Posterior vena cava (tissue), 2 donors: ENCODE measurements at regions not wholly inside any gene's neighbourhood (a gene's known extent, or its start where the extent isn't known, plus 50 kb on each side); places are given as distances from the start of the nearest gene placed in this dataset.
"Not testable (repeated sequence)": the region's sequence is repeated elsewhere in the genome, so short reads cannot be mapped to it uniquely, and the experiment has no call there.

Experiments used
- DNase-seq: peaks from one replicate; pipeline ENCODE4 v3.0.0-alpha.2; 2020; ENCODE audit warnings: low spot score
- intact Hi-C, 2 donors: fragments of 100-400 bp; cut with DNase I; formaldehyde crosslinking; loops; one replicate each; pipeline versions ENCODE4 v1.14.1 to v1.14.2; 2022 to 2023
- donor health status: DM: yes; HTN: yes; CAD: no.
- donor health status: DM: yes; HTN: yes; CAD: no.

DNA sequence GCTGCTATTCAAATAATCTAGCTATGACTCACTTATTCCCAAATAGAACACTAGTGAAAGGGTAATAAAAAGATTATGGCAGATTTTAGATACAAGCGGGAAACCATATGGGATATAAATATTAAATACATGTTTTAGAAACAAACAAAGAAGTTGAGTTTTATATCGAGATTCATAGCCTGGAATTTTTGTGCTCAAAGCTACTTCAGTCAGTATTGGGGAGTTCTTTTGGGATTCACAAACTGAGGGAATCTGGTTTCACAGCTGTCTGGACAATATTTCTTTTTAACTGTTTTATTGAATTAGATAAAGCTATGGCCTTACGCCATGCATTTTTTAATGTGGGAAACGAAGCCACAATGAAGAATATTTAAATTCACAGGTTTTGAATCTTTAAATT is 257.1 kb upstream of the PCDH20 start:
- DNase-seq: no peak
- intact Hi-C loops: no loop called here

DNA sequence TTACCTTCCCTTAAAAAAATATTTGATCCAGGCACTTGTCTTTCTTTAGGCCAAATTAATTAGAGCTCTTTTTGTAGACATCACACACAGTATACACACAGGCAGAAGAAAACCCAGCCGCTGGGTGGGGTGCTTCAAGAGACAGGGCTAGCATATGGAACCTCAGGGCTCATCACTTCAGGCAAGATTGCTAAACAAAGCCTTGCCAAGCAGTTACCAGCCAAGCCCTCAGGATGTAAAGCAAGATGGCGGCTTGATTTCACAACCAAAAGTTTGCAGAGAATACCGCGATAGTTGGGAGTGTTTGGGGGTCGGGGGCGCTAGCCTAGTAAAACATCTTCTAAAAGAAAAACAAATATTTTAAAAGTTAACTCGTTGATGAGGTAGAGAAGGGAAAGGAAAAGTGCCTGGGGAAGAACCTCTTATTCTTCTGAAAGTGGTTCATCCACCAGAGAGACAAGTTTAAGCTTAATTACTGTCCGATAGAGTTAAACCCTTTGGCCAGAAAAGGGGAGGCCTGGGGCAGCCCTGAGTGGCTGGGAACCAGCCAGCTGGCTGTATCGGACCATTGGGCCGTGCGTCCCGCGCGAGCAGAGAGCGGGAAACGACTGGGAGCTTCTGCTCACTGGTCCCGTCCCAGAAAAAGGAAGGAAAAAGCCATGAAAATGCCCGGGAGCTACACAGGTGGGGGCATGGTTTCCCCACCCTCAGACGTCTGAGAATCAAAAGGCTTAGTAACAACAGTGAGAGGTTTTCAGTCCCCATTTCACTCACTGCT is 254.9 kb upstream of the PCDH20 start:
- intact Hi-C loops: no loop called here
- DNase-seq: no peak

DNA sequence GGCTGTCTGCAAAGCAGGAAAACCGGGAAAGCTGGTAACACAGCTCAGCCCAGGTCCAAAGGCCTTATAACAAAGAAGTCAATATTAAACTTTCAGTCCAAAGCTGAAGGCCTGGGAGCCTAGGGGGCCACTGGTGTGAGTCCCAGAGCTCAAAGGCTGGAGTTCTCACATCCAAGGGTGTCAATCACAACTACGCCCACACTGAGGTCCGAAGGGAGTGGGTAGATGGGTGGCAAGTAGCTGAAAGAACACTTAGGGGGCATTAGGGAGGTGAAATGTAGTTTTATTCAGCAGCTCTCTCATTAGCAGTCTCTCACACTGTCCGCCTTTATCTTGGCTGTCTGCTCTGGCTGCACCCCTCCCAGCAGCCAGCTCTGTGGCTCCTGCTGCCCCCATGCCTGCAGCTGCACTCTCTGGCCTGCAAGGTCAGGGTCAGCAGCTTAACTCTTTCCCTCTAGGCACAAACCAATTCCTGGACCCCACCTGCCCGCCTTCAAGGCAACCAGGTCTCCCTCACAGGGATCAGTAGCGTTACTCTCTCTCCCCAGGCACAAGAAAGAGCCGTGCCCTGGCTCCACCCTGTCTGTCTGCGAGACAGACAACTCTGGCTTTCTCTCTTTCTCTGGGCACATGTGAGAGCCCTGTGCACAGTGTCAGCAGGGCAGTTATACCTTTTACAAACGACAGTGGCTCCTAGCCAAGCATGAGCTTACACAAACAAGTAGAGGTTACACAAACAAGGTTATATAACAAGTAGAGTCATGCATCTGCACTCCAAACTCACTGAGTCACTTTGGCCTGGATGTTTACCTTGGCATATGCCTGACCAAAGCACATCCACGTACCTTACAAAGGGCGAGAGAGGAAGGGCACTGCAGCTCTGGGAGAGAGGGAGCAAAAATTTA is 249.4 kb upstream of the PCDH20 start:
- no peak for DNase-seq

DNA sequence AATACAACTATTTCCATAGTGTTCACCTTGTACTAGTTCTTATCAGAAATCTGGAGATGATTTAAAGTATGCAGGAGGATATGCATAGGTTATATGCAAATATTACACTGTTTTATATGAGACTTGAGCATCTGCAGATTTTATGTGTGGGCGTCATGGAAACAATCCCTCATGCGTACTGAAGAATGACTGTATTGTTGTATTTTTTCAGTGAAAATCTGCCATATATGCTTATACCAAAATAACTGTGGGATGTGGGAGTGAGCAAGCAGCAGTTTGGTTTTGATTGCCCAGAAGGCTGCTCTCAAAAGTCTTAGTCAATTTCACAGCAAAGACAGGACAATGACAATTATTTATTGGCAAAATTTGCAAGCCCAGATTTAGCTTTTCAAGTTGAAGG is 238.8 kb upstream of the PCDH20 start:
- intact Hi-C loops: no loop called here
- DNase-seq: no peak

More for the DNA sequence above, 249.4 kb upstream of the PCDH20 start:
- intact Hi-C loops: no loop called here

DNA sequence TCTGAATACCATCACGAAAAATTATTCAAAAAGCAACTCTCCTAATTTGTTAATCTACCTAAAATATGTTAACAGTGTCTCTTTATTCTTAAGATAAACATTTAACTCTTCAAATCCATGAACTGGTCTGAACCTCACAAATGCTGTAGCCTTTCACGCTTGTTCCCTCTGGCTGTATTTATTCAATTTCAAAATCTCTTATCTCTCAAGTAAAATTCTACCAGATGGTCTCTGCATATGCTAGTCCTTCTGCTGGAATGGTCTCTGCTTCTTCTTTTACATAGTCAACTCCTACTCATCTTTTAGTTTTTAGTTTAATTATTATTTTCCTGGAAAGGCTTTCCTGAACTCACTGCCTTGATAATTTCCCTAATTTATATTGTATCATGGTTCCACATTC is 232.9 kb upstream of the PCDH20 start:
- intact Hi-C loops: no loop called here
- DNase-seq: no peak

DNA sequence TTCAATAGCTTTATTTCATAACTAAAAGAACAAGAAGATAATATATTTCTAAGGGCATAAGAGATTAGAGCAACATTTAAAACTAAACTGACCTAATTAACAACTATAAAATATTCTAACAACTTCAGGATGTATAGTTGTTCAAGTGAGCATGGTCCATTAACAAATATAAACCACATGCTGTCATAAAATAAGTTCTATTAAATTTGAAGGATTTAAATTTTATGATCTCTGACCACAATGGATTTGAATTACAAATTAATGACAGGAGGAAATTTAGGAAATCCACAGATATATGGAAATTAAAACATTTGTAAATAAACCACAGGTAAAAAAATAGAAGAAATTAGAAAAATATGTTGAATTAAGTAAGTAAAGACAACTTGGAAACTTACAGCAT is 196.5 kb upstream of the PCDH20 start:
- no peak for DNase-seq
- intact Hi-C loops: no loop called here

DNA sequence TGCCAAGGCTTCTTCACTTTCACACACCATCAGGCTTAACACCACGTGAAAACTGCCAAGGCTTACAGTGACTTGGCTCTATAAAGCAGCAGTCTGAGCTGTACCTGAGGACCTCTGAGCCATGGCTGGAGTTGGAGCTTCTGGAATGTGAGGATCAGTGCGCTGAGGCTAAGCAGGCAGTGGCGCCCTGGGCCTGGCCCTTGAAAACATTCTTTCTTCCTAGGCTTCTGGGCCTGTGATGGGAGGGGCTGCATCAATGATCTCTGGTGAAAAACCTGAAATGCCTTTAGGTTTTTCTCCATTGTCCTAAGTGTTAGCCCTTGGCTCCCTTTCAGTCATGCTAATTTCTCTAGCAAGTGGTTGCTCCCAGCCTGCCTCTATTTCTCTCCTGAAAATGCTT is 192.5 kb upstream of the PCDH20 start:
- peak; percentile 36 for DNase-seq
- intact Hi-C loops: no loop called here

DNA sequence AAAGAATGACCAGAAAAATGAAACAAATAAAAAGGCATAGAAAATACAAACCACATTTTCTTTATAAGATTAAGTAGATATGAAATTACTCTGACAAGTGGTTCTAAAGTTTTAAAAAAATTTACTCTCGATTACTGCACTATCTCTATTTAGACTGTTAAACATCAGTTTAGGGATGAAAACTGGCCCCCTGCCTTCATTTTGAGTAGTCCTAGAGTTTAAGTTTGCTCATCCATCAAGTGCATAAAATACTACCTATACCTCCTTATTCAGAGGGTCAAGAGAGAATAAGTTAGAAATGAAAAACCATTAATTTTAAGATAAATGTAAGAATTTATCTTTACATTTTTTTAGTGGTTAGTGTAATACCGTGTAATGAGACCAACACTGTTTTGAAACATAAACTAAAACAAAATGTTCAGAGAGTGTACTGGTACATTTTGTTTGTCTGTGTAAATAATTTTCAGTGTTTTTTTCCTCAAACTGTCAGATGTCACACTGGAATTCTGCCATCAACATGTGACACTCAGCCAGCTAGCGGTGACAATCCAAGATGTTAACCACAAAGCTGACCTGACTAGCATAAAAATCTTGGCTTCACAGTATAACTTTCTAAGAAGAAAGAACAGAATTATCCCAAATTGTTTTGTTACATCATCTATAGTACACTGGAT is 184.8 kb upstream of the PCDH20 start:
- intact Hi-C loops: no loop called here
- DNase-seq: no peak

DNA sequence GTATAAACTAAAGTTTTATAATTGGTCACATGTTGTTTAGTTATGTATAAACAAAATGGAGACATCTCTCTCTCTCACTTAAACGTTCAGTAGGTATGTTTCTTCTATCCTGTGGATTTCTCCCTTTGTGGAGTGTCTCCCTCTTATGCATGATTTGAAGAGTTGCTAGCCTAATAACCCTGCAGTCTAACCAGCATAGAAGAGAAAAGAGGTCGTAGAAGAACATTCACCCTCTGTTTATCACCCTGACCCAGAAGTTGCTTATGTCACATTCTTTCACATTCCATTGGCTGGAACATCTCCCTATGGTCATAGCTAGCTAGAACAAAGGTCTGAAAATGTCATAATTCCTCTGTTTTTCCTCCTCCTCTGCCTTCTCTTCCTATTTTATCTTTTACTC is 176.8 kb upstream of the PCDH20 start:
- intact Hi-C loops: no loop called here
- no peak for DNase-seq

DNA sequence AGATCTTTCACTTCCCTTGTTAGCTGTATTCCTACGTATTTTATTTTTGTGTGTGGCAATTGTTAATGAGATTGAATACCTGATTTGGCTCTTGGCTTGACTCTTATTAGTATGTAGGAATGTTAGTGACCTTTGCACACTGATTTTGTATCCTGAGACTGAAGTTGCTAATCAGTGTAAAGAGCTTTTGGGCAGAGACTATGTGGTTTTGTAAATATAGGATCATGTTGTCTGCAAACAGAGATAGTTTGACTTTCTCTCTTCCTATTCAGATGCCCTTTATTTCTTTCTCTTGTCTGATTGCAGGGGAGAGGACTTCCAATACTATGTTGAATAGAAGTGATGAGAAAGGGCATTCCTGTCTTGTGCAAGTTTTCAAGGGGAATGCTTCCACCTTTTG is 160.3 kb upstream of the PCDH20 start:
- no peak for DNase-seq
- intact Hi-C loops: no loop called here

DNA sequence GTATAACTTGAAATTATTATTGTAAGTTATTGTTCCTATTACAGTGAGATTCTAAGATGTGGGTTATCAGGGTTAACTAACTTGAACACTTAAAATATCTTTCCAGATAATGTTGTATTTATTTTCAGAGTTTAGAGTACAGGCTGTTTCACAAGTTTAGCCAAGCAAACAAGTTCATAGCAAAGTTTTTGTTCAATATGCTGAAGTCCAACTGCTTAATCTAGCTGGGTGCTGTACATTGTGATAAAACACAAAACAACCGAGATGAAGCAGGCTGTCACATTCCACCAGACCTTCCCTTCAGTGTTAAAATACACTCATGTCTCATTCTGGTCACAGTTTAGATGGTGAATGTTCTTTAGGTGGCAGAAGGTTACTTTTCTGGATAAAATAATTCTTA is 148.0 kb upstream of the PCDH20 start:
- no peak for DNase-seq
- intact Hi-C loops: no loop called here

DNA sequence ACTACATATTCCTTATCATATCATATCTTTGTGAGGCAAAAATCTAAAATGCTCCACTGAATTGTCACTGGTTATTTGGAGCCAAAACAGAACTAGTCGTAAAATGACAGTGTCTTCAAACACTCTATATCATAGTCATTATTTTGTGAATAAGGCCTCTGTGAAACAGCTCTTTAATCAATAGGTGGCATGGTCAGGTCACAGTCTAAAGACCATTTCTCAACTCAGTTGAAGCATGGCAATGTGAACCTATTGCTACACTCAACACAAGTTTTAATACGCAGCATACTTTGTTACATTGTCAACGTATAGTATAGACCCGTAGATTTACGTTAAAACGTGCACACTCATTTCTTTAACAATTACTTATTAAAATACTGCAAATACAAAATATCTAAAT is 131.3 kb upstream of the PCDH20 start:
- intact Hi-C loops: no loop called here
- DNase-seq: no peak

DNA sequence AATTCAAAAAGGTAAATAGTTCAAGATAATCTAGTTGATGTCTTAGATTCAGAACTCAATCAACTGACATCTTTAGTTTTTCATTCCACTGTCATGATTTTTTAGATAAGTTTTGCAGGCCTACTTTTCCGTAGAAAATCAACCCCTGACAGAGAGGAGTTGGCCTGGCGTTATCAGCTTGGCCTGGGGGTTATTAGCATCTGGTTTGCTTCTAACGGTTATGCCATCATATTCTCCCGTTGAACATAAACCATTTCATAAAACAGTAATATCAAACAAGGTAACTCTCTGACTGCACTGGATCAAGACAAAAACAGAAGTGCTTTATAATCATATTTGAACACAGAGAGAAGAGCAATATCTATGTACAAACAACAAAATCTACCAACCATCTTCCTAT is 130.8 kb upstream of the PCDH20 start:
- no peak for DNase-seq
- intact Hi-C loops: no loop called here

DNA sequence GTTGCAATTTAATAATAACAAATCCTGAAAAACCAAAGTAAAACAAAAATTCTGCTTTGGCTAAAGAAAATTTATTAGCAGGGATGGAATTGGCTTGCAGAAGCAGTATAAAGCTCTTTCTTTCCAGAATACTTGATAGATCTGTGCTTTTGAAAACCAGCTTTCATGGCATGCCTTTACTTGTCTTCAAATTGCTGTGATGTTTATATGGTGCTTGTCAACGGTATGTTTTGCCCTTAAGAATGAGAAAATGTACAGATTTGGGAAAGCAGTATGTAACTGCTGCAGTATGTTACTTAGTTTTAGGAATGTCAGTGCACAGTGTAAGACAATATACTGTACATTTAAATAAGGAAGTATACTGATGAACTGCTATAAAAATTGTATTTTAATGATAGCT is 120.8 kb upstream of the PCDH20 start:
- no peak for DNase-seq
- intact Hi-C loops: no loop called here

DNA sequence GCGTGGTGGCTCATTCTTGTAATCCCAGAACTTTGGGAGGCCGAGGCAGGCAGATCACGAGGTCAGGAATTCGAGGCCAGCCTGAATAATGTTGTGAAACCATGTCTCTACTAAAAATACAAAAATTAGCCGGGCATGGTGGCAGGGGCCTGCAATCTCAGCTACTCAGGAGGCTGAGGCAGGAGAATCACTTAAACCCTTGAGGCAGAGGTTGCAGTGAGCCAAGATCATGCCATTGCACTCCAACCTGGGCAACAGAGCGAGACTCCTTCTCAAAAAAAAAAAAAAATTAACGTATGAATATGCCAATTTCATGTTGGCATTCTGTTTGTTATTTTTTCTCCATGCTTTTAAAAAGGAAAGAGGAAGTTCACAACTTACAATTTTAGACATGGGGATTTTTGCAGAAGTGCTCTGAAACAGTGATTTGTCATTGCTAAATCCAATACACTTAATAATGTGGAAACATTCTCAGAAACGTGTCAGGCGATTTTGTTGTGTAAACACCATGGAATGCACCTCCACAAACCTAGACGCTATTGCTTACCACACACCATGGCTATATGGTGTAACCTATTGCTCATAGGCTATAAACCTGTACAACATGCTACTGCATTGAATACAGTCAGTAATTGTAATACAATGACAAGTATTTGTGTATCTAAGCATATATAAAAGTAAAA is 115.9 kb upstream of the PCDH20 start:
- no peak for DNase-seq
- intact Hi-C loops: no loop called here

DNA sequence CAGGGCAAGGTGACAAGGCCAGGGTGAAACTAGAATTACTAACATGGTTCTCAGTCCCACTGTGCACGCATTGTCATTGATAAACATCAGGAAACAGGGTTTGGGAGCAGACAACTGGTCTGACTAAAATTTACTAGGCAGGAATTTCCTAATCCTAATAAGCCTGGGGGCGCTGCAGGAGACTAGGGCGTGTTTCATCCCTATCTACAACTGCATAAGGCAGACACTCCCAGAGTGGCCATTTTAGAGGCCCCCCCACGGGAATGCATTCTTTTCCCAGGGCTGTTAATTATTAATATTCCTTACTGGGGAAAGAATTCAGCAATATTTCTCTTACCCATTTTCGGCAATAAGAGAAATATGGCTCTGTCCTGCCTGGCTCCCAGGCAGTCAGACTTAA is 103.6 kb upstream of the PCDH20 start:
- DNase-seq, intact Hi-C loops: not testable (repeated sequence)

DNA sequence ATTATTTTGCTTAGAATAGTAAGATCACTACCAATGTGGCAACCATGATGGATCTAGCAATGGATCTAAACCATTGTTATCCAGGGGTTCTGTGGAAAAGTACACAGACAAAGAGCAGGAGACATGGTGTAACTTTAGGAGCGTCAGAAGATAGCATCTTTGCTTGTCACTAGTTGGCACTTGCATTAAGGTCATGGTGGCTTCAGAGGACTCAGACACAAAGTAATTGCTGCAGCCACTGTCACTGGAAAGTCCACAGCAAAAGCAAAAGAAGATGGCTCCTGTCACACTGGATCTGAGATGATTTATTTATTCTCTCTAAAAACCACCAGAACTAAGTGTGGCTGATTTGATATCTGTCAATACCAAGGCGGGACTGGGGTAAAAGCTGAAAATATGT is 93.3 kb upstream of the PCDH20 start:
- intact Hi-C loops: no loop called here
- no peak for DNase-seq

DNA sequence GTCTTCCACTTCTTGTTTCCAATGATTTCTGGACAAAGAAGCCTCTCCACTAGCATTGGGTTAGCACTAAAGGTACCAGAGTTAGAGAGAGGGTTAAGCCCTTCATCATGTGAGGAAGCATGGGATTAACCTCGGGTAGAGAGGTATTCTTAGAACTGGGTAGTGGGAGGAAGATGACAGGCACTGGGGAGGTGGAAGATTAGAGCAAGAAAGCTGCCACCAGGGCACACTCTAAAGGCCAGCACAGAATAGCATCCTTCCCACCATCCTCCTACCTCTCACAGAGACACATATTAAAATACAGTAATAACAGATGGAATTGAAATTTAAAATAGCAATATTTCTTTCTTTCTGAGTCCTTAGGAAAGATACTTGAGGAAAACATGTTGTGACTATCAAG is 84.5 kb upstream of the PCDH20 start:
- DNase-seq: no peak
- intact Hi-C loops: no loop called here

DNA sequence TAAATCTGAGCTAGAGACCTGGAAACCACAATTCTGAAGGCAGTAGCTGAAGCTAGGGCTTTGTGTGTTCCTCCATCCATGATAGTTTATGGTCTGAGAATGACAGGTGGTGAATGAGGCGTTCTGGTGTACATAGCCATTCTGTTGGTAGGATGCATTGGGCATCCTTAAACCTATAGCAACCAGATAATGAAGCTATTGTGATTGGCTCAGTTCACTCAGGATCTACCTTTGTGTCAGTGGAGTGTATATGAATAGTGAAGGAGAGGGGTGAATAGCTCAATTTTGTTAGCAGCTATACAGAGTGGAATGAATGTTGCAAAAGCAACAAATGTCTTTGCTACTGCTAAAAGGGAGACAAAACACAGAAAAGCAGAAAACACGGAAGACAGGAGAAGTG is 80.0 kb upstream of the PCDH20 start:
- no peak for DNase-seq
- intact Hi-C loops: no loop called here

DNA sequence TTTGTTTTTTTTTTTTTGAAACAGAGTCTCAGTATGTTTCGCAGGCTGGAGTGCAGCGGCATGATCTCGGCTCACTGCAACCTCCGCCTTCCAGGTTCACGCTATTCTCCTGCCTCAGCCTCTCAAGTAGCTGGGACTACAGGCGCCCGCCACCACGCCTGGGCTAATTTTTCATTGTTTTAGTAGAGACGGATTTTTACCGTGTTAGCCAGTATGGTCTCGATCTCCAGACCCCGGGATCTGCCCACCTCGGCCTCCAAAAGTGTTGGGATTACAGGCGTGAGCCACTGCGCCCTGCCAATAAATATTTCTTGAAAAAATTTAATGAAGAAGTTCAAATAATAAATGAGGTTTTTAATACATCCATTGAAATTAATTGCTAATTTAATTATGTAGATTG is 77.9 kb upstream of the PCDH20 start:
- intact Hi-C loops, DNase-seq: not testable (repeated sequence)
